IPS-NIHi11 (cell line): ENCODE measurements at regions not wholly inside any gene's neighbourhood (a gene's known extent, or its start where the extent isn't known, plus 50 kb on each side); places are given as distances from the start of the nearest gene placed in this dataset.
"Not testable (repeated sequence)": the region's sequence is repeated elsewhere in the genome, so short reads cannot be mapped to it uniquely, and the experiment has no call there.

Experiments used
- DNase-seq: peaks from one replicate; pipeline ENCODE4 v3.0.0; 2012; ENCODE audit warnings: mixed read lengths, low spot score

- DNase-seq, result no peak
These were observed 215.7 kb downstream of the ANAPC1 start for GRCh38 chr2:111668274-111668616.

GRCh38 chr2:111668741-111669140 lies 215.3 kb downstream of the ANAPC1 start:
- no peak for DNase-seq

GRCh38 chr2:111669928-111670695 lies 213.9 kb downstream of the ANAPC1 start:
- DNase-seq, result no peak

GRCh38 chr2:111670776-111671175 lies 213.2 kb downstream of the ANAPC1 start:
- no peak for DNase-seq

GRCh38 chr2:111671426-111672150 lies 212.4 kb downstream of the ANAPC1 start:
- no peak for DNase-seq

GRCh38 chr2:111672641-111673040 lies 211.4 kb downstream of the ANAPC1 start:
- not testable (repeated sequence) for DNase-seq

- DNase-seq, result no peak
These were observed 210.5 kb downstream of the ANAPC1 start for GRCh38 chr2:111673526-111673925.

GRCh38 chr2:111675419-111676194 lies 208.4 kb downstream of the ANAPC1 start:
- DNase-seq, result no peak

GRCh38 chr2:111676291-111676822 lies 207.6 kb downstream of the ANAPC1 start:
- DNase-seq, result no peak

GRCh38 chr2:111678161-111678560 lies 205.8 kb downstream of the ANAPC1 start:
- no peak for DNase-seq

GRCh38 chr2:111678651-111679050 lies 205.3 kb downstream of the ANAPC1 start:
- DNase-seq, result no peak

GRCh38 chr2:111679202-111679601 lies 204.8 kb downstream of the ANAPC1 start:
- DNase-seq, result no peak

GRCh38 chr2:111684611-111685010 lies 199.4 kb downstream of the ANAPC1 start:
- no peak for DNase-seq

- no peak for DNase-seq
These were observed 198.7 kb downstream of the ANAPC1 start for GRCh38 chr2:111685342-111685741.

- no peak for DNase-seq
These were observed 197.0 kb downstream of the ANAPC1 start for GRCh38 chr2:111686994-111687393.

- DNase-seq, result no peak
These were observed 196.1 kb downstream of the ANAPC1 start for GRCh38 chr2:111687911-111688310.

GRCh38 chr2:111688482-111688881 lies 195.5 kb downstream of the ANAPC1 start:
- DNase-seq, result no peak

- no peak for DNase-seq
These were observed 194.8 kb downstream of the ANAPC1 start for GRCh38 chr2:111689174-111689573.

GRCh38 chr2:111689941-111690340 lies 194.1 kb downstream of the ANAPC1 start:
- no peak for DNase-seq

GRCh38 chr2:111691164-111691875 lies 192.7 kb downstream of the ANAPC1 start:
- DNase-seq, result no peak

- DNase-seq, result no peak
These were observed 191.7 kb downstream of the ANAPC1 start for GRCh38 chr2:111692311-111692710.

GRCh38 chr2:111694700-111695101 lies 189.3 kb downstream of the ANAPC1 start:
- no peak for DNase-seq
